ENCODE measurements at regions not wholly inside any gene's neighbourhood (a gene's known extent, or its start where the extent isn't known, plus 50 kb on each side); places are given as distances from the start of the nearest gene placed in this dataset.

DNA sequence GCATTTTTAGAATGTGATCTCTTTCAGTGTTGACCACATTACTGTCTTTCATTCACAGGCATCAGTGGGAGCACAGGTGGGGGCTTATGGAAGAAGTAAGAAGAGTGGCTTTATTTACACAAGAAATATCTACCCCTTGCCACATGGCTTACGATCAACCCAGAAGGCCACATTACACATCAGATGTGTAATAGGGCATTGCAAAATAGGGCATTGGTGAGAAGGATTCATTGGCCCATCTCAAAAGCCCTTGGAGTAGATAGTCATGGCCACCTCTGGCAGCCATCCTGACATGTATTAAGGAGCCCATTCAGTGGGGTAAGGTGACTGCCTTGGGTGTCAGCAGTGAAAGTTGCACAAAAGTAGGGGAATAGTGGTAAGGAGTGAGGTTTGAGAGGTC lies 97.5 kb downstream of the MAFB start:
- TF ChIP-seq, protein P1, sequence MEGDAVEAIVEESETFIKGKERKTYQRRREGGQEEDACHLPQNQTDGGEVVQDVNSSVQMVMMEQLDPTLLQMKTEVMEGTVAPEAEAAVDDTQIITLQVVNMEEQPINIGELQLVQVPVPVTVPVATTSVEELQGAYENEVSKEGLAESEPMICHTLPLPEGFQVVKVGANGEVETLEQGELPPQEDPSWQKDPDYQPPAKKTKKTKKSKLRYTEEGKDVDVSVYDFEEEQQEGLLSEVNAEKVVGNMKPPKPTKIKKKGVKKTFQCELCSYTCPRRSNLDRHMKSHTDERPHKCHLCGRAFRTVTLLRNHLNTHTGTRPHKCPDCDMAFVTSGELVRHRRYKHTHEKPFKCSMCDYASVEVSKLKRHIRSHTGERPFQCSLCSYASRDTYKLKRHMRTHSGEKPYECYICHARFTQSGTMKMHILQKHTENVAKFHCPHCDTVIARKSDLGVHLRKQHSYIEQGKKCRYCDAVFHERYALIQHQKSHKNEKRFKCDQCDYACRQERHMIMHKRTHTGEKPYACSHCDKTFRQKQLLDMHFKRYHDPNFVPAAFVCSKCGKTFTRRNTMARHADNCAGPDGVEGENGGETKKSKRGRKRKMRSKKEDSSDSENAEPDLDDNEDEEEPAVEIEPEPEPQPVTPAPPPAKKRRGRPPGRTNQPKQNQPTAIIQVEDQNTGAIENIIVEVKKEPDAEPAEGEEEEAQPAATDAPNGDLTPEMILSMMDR (IDR thresholded peaks at IDR 0.05), result no peak
- no peak for TF ChIP-seq POLR2A (IDR thresholded peaks at IDR 0.05)

Data from ovary (tissue), 3 donors.